ENCODE measurements at regions not wholly inside any gene's neighbourhood (a gene's known extent, or its start where the extent isn't known, plus 50 kb on each side); places are given as distances from the start of the nearest gene placed in this dataset.

DNA sequence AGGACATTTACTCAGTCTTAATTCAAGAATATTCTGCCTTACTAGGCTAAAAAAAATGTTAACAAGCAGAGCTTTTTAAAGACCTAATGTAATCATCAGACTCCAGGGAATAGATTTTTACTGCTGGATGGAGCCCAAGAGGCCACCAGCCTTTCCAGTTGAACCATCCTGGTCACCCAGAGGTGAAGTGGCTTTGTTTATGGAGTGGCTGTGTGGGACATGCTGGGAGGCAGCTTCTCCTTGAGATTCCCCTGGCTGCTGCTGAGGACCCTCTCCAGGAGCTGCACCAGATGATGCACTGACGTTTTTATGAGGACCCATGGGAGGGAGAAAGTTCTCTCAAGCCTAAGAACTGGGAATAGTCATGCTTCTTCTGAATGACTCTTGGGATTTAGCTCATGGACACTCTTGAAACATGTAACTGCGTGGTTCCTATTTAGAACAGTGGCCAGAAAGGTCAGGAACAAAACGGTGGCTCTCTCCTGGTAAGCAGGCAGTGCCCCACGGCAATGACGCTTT, 205.9 kb upstream of the MIR17HG start:
- DNase-seq = peak; percentile 56

DNA sequence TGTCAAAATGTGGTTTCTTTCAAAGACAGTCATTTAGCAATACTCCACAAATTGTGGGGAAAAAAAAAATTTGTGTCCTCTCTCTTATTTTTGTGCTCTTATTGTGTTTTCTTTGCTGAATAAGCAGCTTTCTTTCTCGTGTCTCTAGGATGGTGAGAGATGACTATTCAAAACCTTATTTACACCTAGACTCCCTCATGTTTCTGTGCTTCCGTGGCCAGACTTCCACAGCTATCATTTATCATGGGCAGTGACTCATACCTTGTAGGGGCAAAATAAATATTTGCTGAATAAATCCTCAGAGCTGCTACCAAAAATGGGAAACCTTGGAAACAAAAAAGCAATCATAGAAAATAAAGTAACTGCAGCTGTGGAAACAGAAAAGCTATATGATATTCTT, 204.9 kb upstream of the MIR17HG start:
- DNase-seq = peak; percentile 98

- peak; percentile 88 for DNase-seq
Observed at GRCh38 chr13:91144054-91144453, 203.4 kb upstream of the MIR17HG start.

GRCh38 chr13:91144486-91144885, 203.0 kb upstream of the MIR17HG start:
- DNase-seq = no peak

- peak; percentile 33 for DNase-seq
Observed at GRCh38 chr13:91145571-91146205, 201.8 kb upstream of the MIR17HG start.

GRCh38 chr13:91146601-91147000, 200.9 kb upstream of the MIR17HG start:
- no peak for DNase-seq

DNA sequence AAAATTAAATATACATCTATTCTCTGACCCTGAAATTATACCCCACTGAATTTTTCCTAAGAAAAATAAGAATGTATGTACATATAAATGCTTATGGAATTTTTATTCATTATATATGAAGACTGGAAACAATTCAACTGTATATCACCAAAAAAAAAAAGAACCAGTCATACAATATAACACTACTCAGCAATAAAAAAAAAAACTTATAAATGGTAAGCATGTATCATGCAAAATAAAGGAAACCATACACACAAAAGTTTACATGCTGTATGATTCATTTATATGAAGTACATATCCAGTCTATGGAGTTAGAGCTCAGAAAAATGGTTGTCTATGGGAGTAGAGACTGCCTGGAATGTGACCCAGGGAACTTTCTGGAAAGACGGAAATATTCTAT, 199.4 kb upstream of the MIR17HG start:
- DNase-seq = no peak

DNA sequence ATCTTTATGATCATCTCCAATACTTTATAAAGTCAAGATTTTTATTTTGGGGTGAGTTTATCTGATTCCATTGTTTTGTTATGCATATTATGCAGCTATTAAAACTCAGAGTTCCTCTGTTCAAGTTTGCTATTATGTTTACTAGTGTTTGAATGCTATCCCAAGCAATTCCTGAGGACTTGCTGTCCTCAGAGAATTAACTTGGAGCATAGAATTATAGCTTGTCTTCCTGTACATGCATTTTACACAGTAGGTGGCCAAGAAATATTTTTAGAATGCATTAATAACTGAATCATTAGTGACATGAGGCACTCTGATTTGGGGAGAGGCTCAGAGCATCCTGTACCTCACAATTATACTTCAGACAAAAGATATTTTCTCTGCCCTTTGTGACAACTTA, 195.6 kb upstream of the MIR17HG start:
- peak; percentile 76 for DNase-seq

- DNase-seq = peak; percentile 10
Observed at GRCh38 chr13:91153372-91153771, 194.1 kb upstream of the MIR17HG start.

DNA sequence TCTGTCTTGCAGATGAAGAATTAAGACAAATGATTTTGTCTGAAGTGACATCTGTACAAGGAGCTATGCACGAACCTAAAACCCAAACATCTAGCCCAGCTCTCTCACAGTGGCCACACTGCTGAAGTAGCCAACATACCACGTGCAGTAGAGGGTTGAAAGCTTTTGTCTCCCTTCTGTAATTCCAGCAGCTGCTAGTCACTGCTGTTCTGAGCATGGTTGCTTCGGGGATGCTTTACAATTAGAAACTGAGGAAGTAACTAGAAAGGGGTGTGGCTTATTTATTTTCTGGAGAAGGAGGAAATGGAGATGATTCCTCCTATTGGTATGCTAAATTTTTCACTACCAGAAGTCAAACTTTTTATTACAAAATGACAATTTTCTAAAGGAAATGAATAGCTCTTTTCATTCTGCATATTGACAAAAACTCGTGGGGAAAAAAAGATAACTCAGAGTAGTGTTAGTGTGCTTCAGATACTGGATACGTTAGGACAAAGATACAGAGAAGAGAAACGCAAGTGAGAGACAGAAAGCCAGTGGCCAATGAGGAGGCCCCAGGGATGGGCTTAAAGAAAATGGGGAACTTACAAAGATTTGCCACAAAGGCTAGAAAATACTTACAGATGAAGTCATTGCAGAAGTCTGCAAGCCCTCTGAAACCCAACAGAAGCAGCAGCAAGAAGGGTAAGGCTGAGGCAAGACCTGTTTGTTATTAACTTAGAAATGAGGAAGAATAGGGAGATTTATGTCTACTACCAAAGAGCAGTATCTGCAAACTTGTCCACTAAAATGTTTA, 192.7 kb upstream of the MIR17HG start:
- DNase-seq = peak; percentile 82

DNA sequence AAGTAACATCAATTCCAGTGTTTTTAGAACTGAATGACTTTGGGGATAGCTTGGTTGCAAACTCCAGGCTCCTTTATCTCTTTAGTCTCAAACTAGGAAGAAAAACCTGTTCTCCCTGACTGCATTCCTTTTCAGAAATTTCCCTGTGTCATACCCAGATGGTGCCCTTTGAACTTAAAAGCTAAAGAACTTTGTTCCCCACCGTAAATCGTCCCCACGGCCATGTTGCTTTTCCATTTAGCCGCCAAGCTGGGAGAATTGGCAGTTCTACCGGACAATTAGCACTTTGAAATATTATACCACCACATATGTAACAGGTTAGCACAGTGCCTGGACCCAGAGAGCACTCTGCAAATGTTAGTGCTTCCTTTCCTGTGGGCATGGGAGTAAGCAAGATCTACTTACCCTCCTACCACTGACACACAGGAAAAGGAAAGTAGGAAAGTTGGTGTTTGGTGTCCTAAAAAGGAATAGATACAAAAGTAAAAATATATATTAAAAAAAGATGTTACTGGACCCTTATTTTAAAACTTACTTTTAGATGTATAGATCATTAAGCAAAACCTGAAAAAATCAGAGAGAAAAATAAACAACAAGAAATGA, 191.9 kb upstream of the MIR17HG start:
- peak; percentile 67 for DNase-seq

DNA sequence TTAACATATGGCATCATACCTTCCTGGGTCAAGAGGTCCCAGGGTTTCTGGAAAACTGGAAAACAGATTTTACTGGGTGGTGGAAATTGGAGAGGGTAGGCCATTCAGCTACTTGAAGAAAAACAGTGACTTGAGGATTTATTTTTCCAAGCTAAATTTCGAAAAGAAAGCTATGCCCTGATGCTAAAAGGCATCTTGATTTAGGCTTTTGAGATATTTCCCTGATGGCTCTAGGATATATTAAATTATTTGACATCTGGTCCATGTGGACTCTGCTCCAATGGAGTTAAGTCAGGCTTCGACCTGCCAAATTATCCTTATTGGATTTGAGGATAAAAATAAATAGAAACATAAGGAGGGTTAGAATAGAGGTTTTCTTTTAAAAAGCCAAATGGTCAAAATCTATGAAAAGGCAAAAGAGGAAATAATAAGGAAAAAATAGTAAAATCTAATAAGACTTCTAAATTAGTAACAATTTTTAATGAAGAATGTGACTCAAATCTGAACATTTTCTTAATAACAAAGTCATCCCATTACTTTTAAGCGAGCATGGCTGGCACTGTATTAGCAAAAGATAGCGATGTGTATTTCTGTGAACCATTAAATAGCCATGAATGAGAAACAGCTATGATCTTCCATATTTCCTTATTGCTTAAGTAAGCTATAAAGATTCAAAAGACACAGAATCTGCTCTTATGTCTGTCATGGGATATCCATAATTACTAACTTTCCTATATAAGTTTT, 190.0 kb upstream of the MIR17HG start:
- DNase-seq = no peak

DNA sequence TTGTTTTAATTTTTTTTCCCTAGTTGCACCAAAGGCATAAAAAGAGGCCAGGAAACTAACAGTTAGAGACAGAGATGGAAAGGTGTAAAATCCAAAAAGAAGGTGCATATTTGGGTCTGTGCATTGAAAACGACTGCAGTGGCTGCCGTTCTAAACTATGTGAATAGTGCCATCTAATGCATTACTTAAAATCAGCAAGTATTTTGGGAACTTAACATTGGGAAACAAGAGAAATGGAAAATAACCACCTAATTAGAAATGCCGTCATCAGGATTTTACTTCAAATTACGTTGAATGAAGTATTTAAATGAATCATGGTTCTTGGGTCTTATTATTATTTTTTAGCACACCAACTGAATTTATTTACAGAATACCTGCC, 189.5 kb upstream of the MIR17HG start:
- peak; percentile 72 for DNase-seq

GRCh38 chr13:91162180-91162579, 185.3 kb upstream of the MIR17HG start:
- peak; percentile 92 for DNase-seq

DNA sequence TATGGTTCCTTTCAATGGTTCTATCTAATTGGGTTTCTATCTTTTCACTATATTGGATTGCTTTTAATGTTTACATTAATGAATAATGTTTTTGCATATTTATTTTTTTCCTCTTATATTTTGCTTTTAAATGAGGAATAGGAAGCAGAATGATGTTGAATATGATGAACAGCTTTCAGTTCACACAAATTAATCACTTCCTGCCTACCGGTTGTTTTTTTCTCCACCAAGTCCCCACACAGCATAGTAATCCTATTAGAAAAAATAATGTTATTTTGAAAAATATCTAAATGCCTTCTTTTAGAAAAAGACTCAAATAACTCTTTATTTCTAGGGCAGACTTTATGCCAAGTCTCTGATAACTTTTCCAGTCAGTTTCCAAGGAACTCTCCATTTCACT, 184.9 kb upstream of the MIR17HG start:
- no peak for DNase-seq

DNA sequence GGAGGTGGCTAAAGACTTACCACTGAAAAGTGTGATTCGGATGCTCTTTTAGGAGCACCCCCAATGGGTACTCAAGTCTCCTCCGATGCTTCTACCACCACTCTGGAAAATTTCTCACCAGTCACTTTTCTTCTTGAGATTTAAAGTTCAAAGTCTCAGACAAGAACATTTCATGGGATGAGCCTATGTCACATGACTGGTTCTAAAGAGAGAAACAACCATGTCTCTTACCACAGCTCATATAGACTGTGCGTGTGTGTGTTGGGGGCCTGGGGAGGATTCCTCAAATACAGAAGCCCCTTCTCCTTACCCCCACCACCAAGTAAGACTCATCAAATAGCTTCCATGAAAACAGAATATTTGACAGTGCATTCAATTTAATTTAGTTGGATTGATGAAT, 181.7 kb upstream of the MIR17HG start:
- no peak for DNase-seq

DNA sequence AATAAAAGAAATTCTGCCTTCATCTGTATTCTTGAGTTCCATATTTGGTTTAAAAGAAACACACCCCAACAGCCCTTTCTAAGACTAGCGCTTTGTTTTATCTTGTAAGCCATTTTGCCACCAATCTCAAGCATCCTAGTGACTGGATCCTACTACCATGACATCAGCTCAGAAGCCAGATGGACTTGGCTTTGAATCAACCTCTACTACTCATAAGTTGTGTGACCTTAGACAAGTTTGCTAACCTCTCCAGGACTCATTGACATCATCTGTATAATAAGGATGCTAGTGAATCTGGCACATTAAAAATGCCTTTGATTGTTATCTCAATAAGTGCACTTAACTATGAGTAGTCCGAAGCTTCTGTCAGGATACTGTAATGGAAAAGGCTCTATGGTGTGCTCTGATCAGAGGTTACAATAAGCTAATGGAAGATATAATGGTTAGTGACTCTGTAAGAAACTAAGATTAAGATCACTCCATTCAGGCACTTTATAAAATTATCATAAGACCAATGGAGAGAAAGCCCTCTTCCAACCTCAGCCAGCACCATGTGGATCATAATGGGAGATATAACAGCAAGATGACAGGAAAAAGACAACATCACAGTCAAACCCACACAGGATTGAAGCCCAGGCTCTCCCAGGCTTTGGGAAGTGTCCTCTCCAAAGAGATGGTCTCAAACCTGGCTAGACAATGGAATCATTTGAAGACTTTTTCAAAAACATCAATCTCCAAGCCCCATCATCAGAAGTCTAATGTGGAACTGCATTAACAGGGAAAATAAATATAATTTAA, 180.6 kb upstream of the MIR17HG start:
- DNase-seq = no peak

- DNase-seq = no peak
Observed at GRCh38 chr13:91167706-91168385, 179.6 kb upstream of the MIR17HG start.

DNA sequence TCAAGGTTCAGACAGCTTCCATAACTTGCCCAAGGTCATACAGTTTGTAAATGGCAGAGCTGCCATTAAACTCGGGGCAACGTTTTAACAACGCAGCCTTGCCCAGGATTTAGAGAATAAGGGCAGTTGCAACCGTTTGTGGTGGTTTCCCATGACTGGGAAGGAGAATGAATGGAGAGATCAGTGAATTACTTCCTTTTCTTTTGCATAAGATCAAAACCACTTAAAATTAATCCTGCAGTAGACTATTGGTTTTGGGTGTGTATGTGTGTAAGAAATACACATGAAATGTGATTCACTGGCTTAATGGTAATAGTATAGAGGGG, 179.1 kb upstream of the MIR17HG start:
- DNase-seq = no peak

- DNase-seq = no peak
Observed at GRCh38 chr13:91169321-91170050, 178.0 kb upstream of the MIR17HG start.

DNA sequence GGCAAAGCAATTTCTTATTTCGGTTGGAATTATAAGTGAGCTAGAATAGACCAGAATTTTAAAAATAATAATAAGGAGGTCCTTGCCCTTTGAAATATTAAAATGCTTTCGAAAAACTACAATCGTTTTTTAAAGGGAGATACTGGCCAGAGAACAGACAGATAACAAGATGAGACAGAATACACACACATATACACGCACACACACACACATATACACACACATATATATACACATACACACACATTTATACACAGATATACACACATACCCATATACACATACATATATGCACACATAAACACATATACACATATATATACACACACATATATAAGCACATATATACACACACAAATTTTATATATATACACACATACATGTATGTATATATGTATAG, 175.3 kb upstream of the MIR17HG start:
- DNase-seq = no peak

All from NCI-H146 (cell line).